Stimulated activated CD4-positive, alpha-beta T cell treated with anti-CD3 and anti-CD28 coated beads, Interleukin-1b, Interleukin-23, amount 100 ng/mL, for 1 hour (primary cell): ENCODE measurements at regions not wholly inside any gene's neighbourhood (a gene's known extent, or its start where the extent isn't known, plus 50 kb on each side); places are given as distances from the start of the nearest gene placed in this dataset.

Experiments
- DNase-seq, 2 donors: peaks; one replicate each; pipeline ENCODE4 v3.0.0-alpha.2; 2020; ENCODE audit warnings: low read depth in 2 of 2

GRCh38 chr9:84583866-84584265 lies 85.7 kb upstream of the NTRK2 start:
- DNase-seq = no peak

- DNase-seq = no peak
Observed at GRCh38 chr9:84586662-84587061, 82.9 kb upstream of the NTRK2 start.

GRCh38 chr9:84587153-84587552 lies 82.4 kb upstream of the NTRK2 start:
- no peak for DNase-seq

- DNase-seq = no peak
Observed at GRCh38 chr9:84589542-84589941, 80.0 kb upstream of the NTRK2 start.

GRCh38 chr9:84590706-84591105 lies 78.8 kb upstream of the NTRK2 start:
- DNase-seq = no peak

- DNase-seq = no peak
Observed at GRCh38 chr9:84592918-84593317, 76.6 kb upstream of the NTRK2 start.

- no peak for DNase-seq
Observed at GRCh38 chr9:84593352-84593751, 76.2 kb upstream of the NTRK2 start.

GRCh38 chr9:84597131-84597530 lies 72.4 kb upstream of the NTRK2 start:
- no peak for DNase-seq

GRCh38 chr9:84598921-84599636 lies 70.5 kb upstream of the NTRK2 start:
- DNase-seq = no peak

GRCh38 chr9:84600739-84601138 lies 68.8 kb upstream of the NTRK2 start:
- no peak for DNase-seq

- DNase-seq = no peak
Observed at GRCh38 chr9:84604223-84604622, 65.3 kb upstream of the NTRK2 start.

GRCh38 chr9:84609779-84610178 lies 59.8 kb upstream of the NTRK2 start:
- no peak for DNase-seq

- DNase-seq = no peak
Observed at GRCh38 chr9:84613431-84613830, 56.1 kb upstream of the NTRK2 start.

GRCh38 chr9:84615544-84615943 lies 54.0 kb upstream of the NTRK2 start:
- DNase-seq = no peak

GRCh38 chr9:84617411-84618029 lies 52.0 kb upstream of the NTRK2 start:
- no peak for DNase-seq
